NCI-H1105 (cell line): ENCODE measurements at regions not wholly inside any gene's neighbourhood (a gene's known extent, or its start where the extent isn't known, plus 50 kb on each side); places are given as distances from the start of the nearest gene placed in this dataset.
"Not testable (repeated sequence)": the region's sequence is repeated elsewhere in the genome, so short reads cannot be mapped to it uniquely, and the experiment has no call there.

Experiments
- DNase-seq: peaks from one replicate; lab custom pipeline; 2025; lab: John Stamatoyannopoulos, UW

GRCh38 chr12:66733321-66733720 is 54.4 kb upstream of the GRIP1 start:
- DNase-seq: no peak

- no peak for DNase-seq
Measured at GRCh38 chr12:66733839-66734238, 55.0 kb upstream of the GRIP1 start.

GRCh38 chr12:66735275-66735674 is 56.4 kb upstream of the GRIP1 start:
- no peak for DNase-seq

- DNase-seq: no peak
Measured at GRCh38 chr12:66736931-66737330, 58.1 kb upstream of the GRIP1 start.

- DNase-seq: no peak
Measured at GRCh38 chr12:66739266-66739665, 60.4 kb upstream of the GRIP1 start.

GRCh38 chr12:66739940-66740651 is 61.2 kb upstream of the GRIP1 start:
- peak; percentile 94 for DNase-seq

- DNase-seq: no peak
Measured at GRCh38 chr12:66740732-66741131, 61.9 kb upstream of the GRIP1 start.

- no peak for DNase-seq
Measured at GRCh38 chr12:66741919-66742318, 63.0 kb upstream of the GRIP1 start.

- no peak for DNase-seq
Measured at GRCh38 chr12:66742508-66743367, 63.9 kb upstream of the GRIP1 start.

- DNase-seq: no peak
Measured at GRCh38 chr12:66744461-66744860, 65.6 kb upstream of the GRIP1 start.

- peak; percentile 15 for DNase-seq
Measured at GRCh38 chr12:66744956-66745383, 66.1 kb upstream of the GRIP1 start.

- DNase-seq: no peak
Measured at GRCh38 chr12:66746489-66747201, 67.8 kb upstream of the GRIP1 start.

GRCh38 chr12:66751432-66752113 is 72.7 kb upstream of the GRIP1 start:
- no peak for DNase-seq

GRCh38 chr12:66753810-66754209 is 74.9 kb upstream of the GRIP1 start:
- no peak for DNase-seq

GRCh38 chr12:66755727-66756395 is 77.0 kb upstream of the GRIP1 start:
- DNase-seq: no peak

GRCh38 chr12:66756631-66757030 is 77.8 kb upstream of the GRIP1 start:
- DNase-seq: no peak

GRCh38 chr12:66760122-66760521 is 81.2 kb upstream of the GRIP1 start:
- DNase-seq: not testable (repeated sequence)

- no peak for DNase-seq
Measured at GRCh38 chr12:66763467-66763866, 84.6 kb upstream of the GRIP1 start.

- no peak for DNase-seq
Measured at GRCh38 chr12:66765204-66765603, 86.3 kb upstream of the GRIP1 start.

- no peak for DNase-seq
Measured at GRCh38 chr12:66767536-66767935, 88.7 kb upstream of the GRIP1 start.

- DNase-seq: no peak
Measured at GRCh38 chr12:66768293-66768692, 89.4 kb upstream of the GRIP1 start.

GRCh38 chr12:66774929-66775328 is 96.1 kb upstream of the GRIP1 start:
- DNase-seq: no peak
